ENCODE measurements at regions not wholly inside any gene's neighbourhood (a gene's known extent, or its start where the extent isn't known, plus 50 kb on each side); places are given as distances from the start of the nearest gene placed in this dataset.

DNA sequence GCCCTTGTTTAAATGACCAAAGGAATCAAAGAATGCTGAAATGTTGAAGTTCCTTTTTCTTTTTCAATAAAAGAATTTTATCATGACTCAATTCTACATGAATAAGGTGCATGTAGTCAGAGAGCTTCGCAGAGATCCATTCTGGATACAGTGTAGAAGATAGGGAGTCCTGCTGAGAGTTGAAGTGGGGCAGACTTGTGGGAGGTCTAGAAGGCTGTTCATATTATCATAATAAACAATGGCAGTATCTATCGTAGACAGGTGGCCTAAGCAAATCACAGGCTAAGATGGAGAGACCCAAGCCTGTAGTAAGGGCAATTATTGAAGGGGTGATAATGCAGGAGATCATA, 1322.0 kb upstream of the CELF4 start:
- DNase-seq (ENCODE audit: low spot score in 2 of 2): no peak
- H3K9me3 ChIP-seq: no peaks in the 10 kb centered on the region
- no peaks in the 10 kb centered on the region for H3K27me3 ChIP-seq
- 85 to 88% methylated on average over 2 of the region's 2 CpGs for WGBS, 2 donors
- no peak overlapping the region for H3K4me3 ChIP-seq
- H3K27ac ChIP-seq: no peak overlapping the region
- TF ChIP-seq EP300 (IDR thresholded peaks at IDR 0.05) (no peak), CTCF (IDR thresholded peaks at IDR 0.05) (no peak), POLR2A (IDR thresholded peaks at IDR 0.05) (no peak)
- H3K4me1 ChIP-seq: no peaks in the 10 kb centered on the region
- no peaks in the 10 kb centered on the region for H3K36me3 ChIP-seq

DNA sequence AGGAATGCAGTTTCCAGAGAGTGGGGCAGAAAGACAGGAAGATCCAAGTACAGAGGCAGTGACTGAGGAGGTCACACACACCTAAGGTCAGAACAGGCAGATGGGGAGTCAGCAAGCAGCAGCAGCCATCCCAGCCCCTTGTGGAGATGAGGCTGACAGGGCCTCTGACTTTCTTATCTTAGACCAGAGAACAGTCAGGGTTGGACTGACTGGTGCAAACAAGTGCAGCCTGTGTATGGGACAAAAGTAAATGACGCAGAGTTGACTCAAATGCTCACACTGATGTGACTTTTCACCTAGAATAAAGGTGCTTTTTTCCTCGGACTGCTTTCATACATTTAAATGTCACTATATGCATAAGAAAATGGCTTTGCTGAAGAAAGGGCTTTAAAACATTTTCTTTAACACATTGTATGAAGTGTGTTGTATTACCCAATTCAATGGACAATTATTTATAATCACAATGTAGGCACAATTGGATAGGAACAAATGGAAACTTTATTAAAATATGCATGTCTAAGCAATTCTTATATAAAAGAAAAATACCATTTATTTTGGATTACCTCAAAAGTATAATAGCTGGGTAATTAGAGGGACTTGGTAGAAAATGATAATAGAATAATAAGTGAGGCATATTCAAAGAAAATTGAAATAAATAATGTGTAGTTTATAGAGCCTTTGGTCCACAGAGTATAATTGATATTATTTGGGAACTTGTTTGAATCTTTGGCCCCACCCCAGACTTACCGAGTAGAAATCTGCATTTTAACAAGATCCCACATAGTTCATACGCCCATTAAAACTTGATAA, 1321.5 kb upstream of the CELF4 start:
- Histone ChIP-seq H3K27me3 (no peaks in the 10 kb centered on the region), H3K9me3 (no peaks in the 10 kb centered on the region), H3K36me3 (no peaks in the 10 kb centered on the region), H3K4me1 (no peaks in the 10 kb centered on the region), H3K4me3 (no peak overlapping the region), H3K27ac (no peak overlapping the region)
- 49 to 68% methylated on average over 4 of the region's 4 CpGs for WGBS, 2 donors
- no peak for DNase-seq (ENCODE audit: low spot score in 2 of 2)
- TF ChIP-seq EP300 (IDR thresholded peaks at IDR 0.05) (no peak), POLR2A (IDR thresholded peaks at IDR 0.05) (no peak), CTCF (IDR thresholded peaks at IDR 0.05) (no peak)

DNA sequence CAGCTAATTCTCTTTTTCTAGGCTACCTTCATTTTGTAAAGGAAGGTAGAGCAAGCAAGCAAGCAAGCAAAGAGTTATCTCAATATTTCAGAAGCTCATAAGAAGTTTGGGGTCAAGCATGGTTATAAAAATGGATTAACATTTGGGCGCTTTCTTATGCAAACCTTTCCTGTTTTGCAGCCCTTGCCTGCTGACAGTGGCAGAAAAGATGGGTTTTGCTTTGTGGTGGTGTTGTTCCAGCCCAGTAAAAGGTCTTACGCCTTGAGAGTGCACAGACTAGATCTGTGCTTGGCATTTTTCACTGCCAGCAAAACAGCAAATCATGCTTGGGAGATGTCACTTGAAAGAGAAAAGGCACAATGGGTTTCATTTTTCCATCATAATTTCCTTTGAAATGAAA, 1320.6 kb upstream of the CELF4 start:
- Histone ChIP-seq H3K4me1 (no peaks in the 10 kb centered on the region), H3K4me3 (no peak overlapping the region), H3K27ac (no peak overlapping the region), H3K36me3 (no peaks in the 10 kb centered on the region), H3K27me3 (no peaks in the 10 kb centered on the region), H3K9me3 (no peaks in the 10 kb centered on the region)
- TF ChIP-seq POLR2A (IDR thresholded peaks at IDR 0.05) (no peak), CTCF (IDR thresholded peaks at IDR 0.05) (no peak)
- WGBS, 2 donors: 82 to 85% methylated on average over 2 of the region's 2 CpGs
- no peak for DNase-seq (ENCODE audit: low spot score in 2 of 2)

- H3K27ac ChIP-seq: no peak overlapping the region
- no peaks in the 10 kb centered on the region for H3K9me3 ChIP-seq
- DNase-seq (ENCODE audit: low spot score in 2 of 2): no peak
- H3K27me3 ChIP-seq: no peaks in the 10 kb centered on the region
- TF ChIP-seq POLR2A (IDR thresholded peaks at IDR 0.05): no peak
- H3K4me1 ChIP-seq: no peaks in the 10 kb centered on the region
- 66% methylated on average over 2 of the region's 2 CpGs for WGBS, 2 donors
- no peaks in the 10 kb centered on the region for H3K36me3 ChIP-seq
- H3K4me3 ChIP-seq: no peak overlapping the region
Observed at GRCh38 chr18:38884050-38884449, 1318.5 kb upstream of the CELF4 start.

DNA sequence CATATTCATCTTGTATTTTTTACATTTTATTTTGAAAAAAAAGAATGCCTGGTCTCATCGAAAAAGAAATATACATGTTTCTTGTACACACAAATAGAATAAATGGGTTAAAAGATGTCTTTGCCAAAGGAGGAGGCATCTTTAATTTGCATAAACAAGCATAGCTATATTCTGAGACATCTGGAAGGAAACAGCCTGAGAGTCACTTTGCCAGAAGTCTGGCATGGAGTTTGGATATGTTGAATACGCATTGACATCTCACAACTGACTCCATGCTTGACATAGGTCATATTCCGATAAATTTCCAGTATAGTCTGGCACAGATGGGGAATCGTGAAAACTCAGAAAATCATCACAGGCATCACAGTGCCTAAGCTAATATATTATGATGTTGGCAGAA, 1317.5 kb upstream of the CELF4 start:
- Histone ChIP-seq H3K4me1 (no peaks in the 10 kb centered on the region), H3K4me3 (no peak overlapping the region), H3K9me3 (no peaks in the 10 kb centered on the region), H3K36me3 (no peaks in the 10 kb centered on the region), H3K27me3 (no peaks in the 10 kb centered on the region), H3K27ac (no peak overlapping the region)
- DNase-seq (ENCODE audit: low spot score in 2 of 2): no peak
- TF ChIP-seq POLR2A (IDR thresholded peaks at IDR 0.05) (no peak), CTCF (IDR thresholded peaks at IDR 0.05) (no peak), EP300 (IDR thresholded peaks at IDR 0.05) (no peak)
- WGBS, 2 donors: 70 to 85% methylated on average over 4 of the region's 4 CpGs

DNA sequence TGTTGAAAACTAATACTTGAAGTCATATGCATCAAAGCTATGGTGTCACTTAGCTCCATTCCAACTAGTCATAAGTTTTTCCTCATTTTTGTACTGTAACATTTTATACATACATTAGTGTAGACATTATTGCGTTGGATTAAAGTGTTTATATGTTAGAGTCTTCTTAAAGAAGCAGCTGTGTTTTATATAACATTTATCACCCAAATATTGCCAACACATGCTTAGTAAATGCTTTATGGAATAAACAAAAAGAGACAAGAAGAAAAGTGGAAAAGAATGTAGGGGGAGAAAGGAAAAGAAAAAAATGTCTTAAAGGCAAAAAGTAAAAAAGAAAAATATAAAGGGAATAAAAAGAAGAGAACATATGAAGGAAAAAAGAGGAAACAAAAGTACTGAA, 1314.3 kb upstream of the CELF4 start:
- no peaks in the 10 kb centered on the region for H3K9me3 ChIP-seq
- WGBS, 2 donors: 73 to 78% methylated on average over 1 of the region's 1 CpG
- no peak for TF ChIP-seq POLR2A (IDR thresholded peaks at IDR 0.05)
- no peak for TF ChIP-seq CTCF (IDR thresholded peaks at IDR 0.05)
- TF ChIP-seq EP300 (IDR thresholded peaks at IDR 0.05): no peak
- no peaks in the 10 kb centered on the region for H3K36me3 ChIP-seq
- no peak overlapping the region for H3K4me3 ChIP-seq
- no peak overlapping the region for H3K27ac ChIP-seq
- DNase-seq (ENCODE audit: low spot score in 2 of 2): no peak
- H3K4me1 ChIP-seq: no peaks in the 10 kb centered on the region
- no peaks in the 10 kb centered on the region for H3K27me3 ChIP-seq
